Muscle layer of colon (tissue), 2 donors: ENCODE measurements at regions not wholly inside any gene's neighbourhood (a gene's known extent, or its start where the extent isn't known, plus 50 kb on each side); places are given as distances from the start of the nearest gene placed in this dataset.

Experiments used
- H3K27ac ChIP-seq: one replicate; pipeline ENCODE4 v1.7.0; 2013; ENCODE audit warnings: low read depth, mild to moderate bottlenecking, low read length, moderate library complexity
- H3K27me3 ChIP-seq, 2 donors: one replicate each; pipeline ENCODE4 v1.7.0; 2013; ENCODE audit warnings: low read length in 2 of 2, mild to moderate bottlenecking in 2 of 2; ENCODE audit not compliant: insufficient read depth in 2 of 2, control insufficient read depth in 1 of 2
- H3K36me3 ChIP-seq: one replicate; pipeline ENCODE4 v1.7.0; 2013; ENCODE audit warnings: mild to moderate bottlenecking, low read length; ENCODE audit not compliant: insufficient read depth
- H3K4me1 ChIP-seq: one replicate; pipeline ENCODE4 v1.7.0; 2013; ENCODE audit warnings: mild to moderate bottlenecking, low read length; ENCODE audit not compliant: insufficient read depth
- H3K4me3 ChIP-seq, 2 donors: one replicate each; pipeline ENCODE4 v1.7.0; 2013; ENCODE audit warnings: low read length in 2 of 2, low read depth in 1 of 2, mild to moderate bottlenecking in 1 of 2, moderate library complexity in 1 of 2
- H3K9ac ChIP-seq: one replicate; pipeline ENCODE4 v1.7.0; 2013; ENCODE audit warnings: low read length
- H3K9me3 ChIP-seq: one replicate; pipeline ENCODE4 v1.7.0; 2013; ENCODE audit warnings: mild to moderate bottlenecking, low read length
- donor health status: abdominal sarcoma.
- donor health status: Adenocarcinoma of cecum.

- H3K27ac ChIP-seq, result no peak overlapping the region
These were observed 176.2 kb upstream of the SNX19 start for GRCh38 chr11:131092469-131092868.

GRCh38 chr11:131094827-131095226 is 178.5 kb upstream of the SNX19 start:
- H3K9me3 ChIP-seq, result no peaks in the 10 kb centered on the region
- H3K27me3 ChIP-seq, result no peaks in the 10 kb centered on the region
- no peak overlapping the region for H3K9ac ChIP-seq
- no peaks in the 10 kb centered on the region for H3K4me1 ChIP-seq
- H3K4me3 ChIP-seq, result no peak overlapping the region
- H3K27ac ChIP-seq, result no peak overlapping the region
- no peaks in the 10 kb centered on the region for H3K36me3 ChIP-seq

More at GRCh38 chr11:131092469-131092868, 176.2 kb upstream of the SNX19 start:
- Histone ChIP-seq H3K36me3 (no peaks in the 10 kb centered on the region), H3K4me1 (no peaks in the 10 kb centered on the region), H3K27me3 (no peaks in the 10 kb centered on the region), H3K9ac (no peak overlapping the region), H3K9me3 (no peaks in the 10 kb centered on the region), H3K4me3 (no peak overlapping the region)

- Histone ChIP-seq H3K9me3 (no peaks in the 10 kb centered on the region), H3K4me1 (no peaks in the 10 kb centered on the region), H3K36me3 (no peaks in the 10 kb centered on the region), H3K27ac (no peak overlapping the region), H3K4me3 (no peak overlapping the region), H3K9ac (no peak overlapping the region), H3K27me3 (no peaks in the 10 kb centered on the region)
These were observed 179.4 kb upstream of the SNX19 start for GRCh38 chr11:131095511-131096185.

GRCh38 chr11:131099013-131099412 is 182.7 kb upstream of the SNX19 start:
- H3K27ac ChIP-seq, result no peak overlapping the region

GRCh38 chr11:131099746-131100145 is 183.5 kb upstream of the SNX19 start:
- H3K4me1 ChIP-seq, result no peaks in the 10 kb centered on the region
- no peak overlapping the region for H3K4me3 ChIP-seq
- no peak overlapping the region for H3K9ac ChIP-seq
- no peaks in the 10 kb centered on the region for H3K27me3 ChIP-seq
- no peak overlapping the region for H3K27ac ChIP-seq
- H3K9me3 ChIP-seq, result no peaks in the 10 kb centered on the region
- no peaks in the 10 kb centered on the region for H3K36me3 ChIP-seq

More at GRCh38 chr11:131099013-131099412, 182.7 kb upstream of the SNX19 start:
- Histone ChIP-seq H3K36me3 (no peaks in the 10 kb centered on the region), H3K4me1 (no peaks in the 10 kb centered on the region), H3K27me3 (no peaks in the 10 kb centered on the region), H3K4me3 (no peak overlapping the region), H3K9ac (no peak overlapping the region), H3K9me3 (no peaks in the 10 kb centered on the region)

GRCh38 chr11:131108760-131109159 is 192.5 kb upstream of the SNX19 start:
- H3K4me1 ChIP-seq, result peaks cover 18% of the 10 kb centered on the region
- H3K9me3 ChIP-seq, result no peaks in the 10 kb centered on the region
- no peak overlapping the region for H3K9ac ChIP-seq
- no peak overlapping the region for H3K27ac ChIP-seq
- no peaks in the 10 kb centered on the region for H3K36me3 ChIP-seq
- H3K4me3 ChIP-seq, result no peak overlapping the region
- H3K27me3 ChIP-seq, result no peaks in the 10 kb centered on the region

- no peaks in the 10 kb centered on the region for H3K9me3 ChIP-seq
These were observed 193.0 kb upstream of the SNX19 start for GRCh38 chr11:131109257-131109656.

GRCh38 chr11:131109790-131110189 is 193.5 kb upstream of the SNX19 start:
- no peak overlapping the region for H3K27ac ChIP-seq
- no peak overlapping the region for H3K9ac ChIP-seq
- H3K27me3 ChIP-seq, result no peaks in the 10 kb centered on the region
- H3K4me3 ChIP-seq, result no peak overlapping the region
- H3K9me3 ChIP-seq, result no peaks in the 10 kb centered on the region
- peaks cover 18% of the 10 kb centered on the region for H3K4me1 ChIP-seq
- H3K36me3 ChIP-seq, result no peaks in the 10 kb centered on the region

More at GRCh38 chr11:131109257-131109656, 193.0 kb upstream of the SNX19 start:
- Histone ChIP-seq H3K4me3 (no peak overlapping the region), H3K27ac (no peak overlapping the region), H3K4me1 (peaks cover 18% of the 10 kb centered on the region), H3K36me3 (no peaks in the 10 kb centered on the region), H3K27me3 (no peaks in the 10 kb centered on the region), H3K9ac (no peak overlapping the region)

- Histone ChIP-seq H3K9ac (no peak overlapping the region), H3K9me3 (no peaks in the 10 kb centered on the region), H3K4me3 (no peak overlapping the region), H3K36me3 (no peaks in the 10 kb centered on the region), H3K27me3 (no peaks in the 10 kb centered on the region), H3K4me1 (peaks cover 16% of the 10 kb centered on the region), H3K27ac (no peak overlapping the region)
These were observed 195.5 kb upstream of the SNX19 start for GRCh38 chr11:131111775-131112174.

GRCh38 chr11:131118247-131118646 is 202.0 kb upstream of the SNX19 start:
- Histone ChIP-seq H3K27me3 (no peaks in the 10 kb centered on the region), H3K36me3 (no peaks in the 10 kb centered on the region), H3K27ac (no peak overlapping the region), H3K9me3 (no peaks in the 10 kb centered on the region), H3K9ac (no peak overlapping the region), H3K4me1 (no peaks in the 10 kb centered on the region), H3K4me3 (no peak overlapping the region)

GRCh38 chr11:131121426-131122333 is 205.4 kb upstream of the SNX19 start:
- no peak overlapping the region for H3K4me3 ChIP-seq
- no peaks in the 10 kb centered on the region for H3K27me3 ChIP-seq
- H3K36me3 ChIP-seq, result no peaks in the 10 kb centered on the region
- no peak overlapping the region for H3K27ac ChIP-seq
- no peak overlapping the region for H3K9ac ChIP-seq
- H3K4me1 ChIP-seq, result no peaks in the 10 kb centered on the region
- H3K9me3 ChIP-seq, result no peaks in the 10 kb centered on the region
